ENCODE measurements at regions not wholly inside any gene's neighbourhood (a gene's known extent, or its start where the extent isn't known, plus 50 kb on each side); places are given as distances from the start of the nearest gene placed in this dataset.

DNA sequence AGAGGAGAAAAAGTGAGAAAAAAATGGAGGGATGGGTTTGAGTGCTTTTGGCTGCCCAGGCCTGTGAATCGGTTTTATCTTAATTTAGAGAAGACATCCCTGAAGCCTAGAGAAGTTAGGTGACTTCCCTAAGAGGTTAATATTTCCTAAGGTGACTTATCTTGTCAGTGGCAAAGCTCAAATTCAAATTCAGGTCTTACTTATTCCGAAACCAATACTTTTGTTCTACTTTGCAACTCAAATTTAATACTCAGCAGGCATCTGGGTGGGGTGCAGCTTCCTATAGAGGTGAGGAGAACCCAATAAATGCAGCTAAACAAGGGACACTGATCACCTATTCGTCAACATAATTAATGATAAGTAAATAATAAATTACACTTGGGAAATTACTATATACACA, 54.9 kb upstream of the MYRIP start:
- TF ChIP-seq REST (IDR thresholded peaks at IDR 0.05; ENCODE audit: low read depth): no peak
- no peak for TF ChIP-seq CREB1 (IDR thresholded peaks at IDR 0.05; ENCODE audit: low read depth)
- TF ChIP-seq, protein P1, sequence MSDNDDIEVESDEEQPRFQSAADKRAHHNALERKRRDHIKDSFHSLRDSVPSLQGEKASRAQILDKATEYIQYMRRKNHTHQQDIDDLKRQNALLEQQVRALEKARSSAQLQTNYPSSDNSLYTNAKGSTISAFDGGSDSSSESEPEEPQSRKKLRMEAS (IDR thresholded peaks at IDR 0.05): no peak
- TF ChIP-seq EP300 (IDR thresholded peaks at IDR 0.05; ENCODE audit: borderline replicate concordance): no peak
